Immature natural killer cell (primary cell): ENCODE measurements at regions not wholly inside any gene's neighbourhood (a gene's known extent, or its start where the extent isn't known, plus 50 kb on each side); places are given as distances from the start of the nearest gene placed in this dataset.

ENCODE experiments used
- DNase-seq, 3 donors: peaks; one replicate each; pipeline ENCODE4 v3.0.0; 2022; ENCODE audit warnings: mixed read lengths in 1 of 3
- H3K27ac Mint-ChIP-seq, 6 donors: one replicate each; pipeline ENCODE4 v1.8.0; 2020; ENCODE audit warnings: mixed read lengths in 6 of 6, mild to moderate bottlenecking in 5 of 6, inconsistent platforms in 4 of 6, moderate library complexity in 3 of 6
- H3K27me3 Mint-ChIP-seq, 3 donors: one replicate each; pipeline ENCODE4 v1.8.0; 2020 to 2021; ENCODE audit warnings: low read depth in 3 of 3, mild to moderate bottlenecking in 3 of 3, mixed read lengths in 3 of 3, moderate library complexity in 3 of 3, inconsistent platforms in 1 of 3
- H3K36me3 Mint-ChIP-seq, 3 donors: one replicate each; pipeline ENCODE4 v1.8.0; 2020; ENCODE audit warnings: mixed read lengths in 3 of 3, inconsistent platforms in 2 of 3, mild to moderate bottlenecking in 2 of 3
- H3K4me1 Mint-ChIP-seq, 2 donors: one replicate each; pipeline ENCODE4 v1.8.0; 2020; ENCODE audit warnings: inconsistent platforms in 2 of 2, mild to moderate bottlenecking in 2 of 2, mixed read lengths in 2 of 2, moderate library complexity in 1 of 2
- H3K4me3 Mint-ChIP-seq, 5 donors: one replicate each; pipeline ENCODE4 v1.8.0; 2020; ENCODE audit warnings: mild to moderate bottlenecking in 5 of 5, mixed read lengths in 5 of 5, inconsistent platforms in 3 of 5, moderate library complexity in 3 of 5
- H3K9me3 Mint-ChIP-seq, 6 donors: one replicate each; pipeline ENCODE4 v1.8.0; 2020; ENCODE audit warnings: mild to moderate bottlenecking in 6 of 6, mixed read lengths in 6 of 6, inconsistent platforms in 4 of 6, moderate library complexity in 3 of 6

- no peaks in the 10 kb centered on the region for H3K36me3 Mint-ChIP-seq
- no peak for DNase-seq
- peaks cover 0 to 5% (median 0%) of the 10 kb centered on the region in 6 donors for H3K9me3 Mint-ChIP-seq
- H3K4me3 Mint-ChIP-seq = no peak overlapping the region
- no peak overlapping the region for H3K27ac Mint-ChIP-seq
- no peaks in the 10 kb centered on the region for H3K4me1 Mint-ChIP-seq
- H3K27me3 Mint-ChIP-seq = peaks cover 2 to 7% (median 3%) of the 10 kb centered on the region in 3 donors
These were observed 53.1 kb upstream of the ATP5MC3 start for GRCh38 chr2:175234650-175235049.

- DNase-seq = no peak
These were observed 52.6 kb upstream of the ATP5MC3 start for GRCh38 chr2:175234153-175234552.

DNA sequence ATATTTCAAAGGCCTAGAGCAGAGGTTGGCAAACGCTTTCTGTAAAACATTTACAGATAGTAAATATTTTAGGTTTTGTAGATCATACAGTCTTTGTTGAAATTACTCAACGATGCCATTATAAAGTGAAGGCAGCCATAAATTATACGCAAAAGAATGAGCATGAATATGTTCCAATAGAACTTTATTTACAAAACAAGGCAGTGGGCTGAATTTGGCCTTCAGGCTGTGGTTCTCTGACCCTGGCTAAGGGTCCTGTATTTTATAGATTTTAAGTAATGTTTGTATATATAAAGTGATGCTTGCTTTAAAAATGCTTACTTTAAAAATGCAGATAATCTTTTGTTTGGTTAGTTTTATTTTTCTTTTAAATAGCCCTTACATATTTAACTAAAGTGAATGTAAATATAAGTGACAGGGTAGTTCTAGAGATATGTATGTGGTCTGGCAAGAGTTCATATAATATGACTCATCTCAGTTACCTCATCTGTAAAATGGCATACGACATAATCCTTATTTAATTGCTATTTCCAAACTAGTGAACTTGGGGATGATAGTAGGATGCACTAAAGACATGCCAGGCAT is 51.7 kb upstream of the ATP5MC3 start:
- no peak for DNase-seq
- H3K9me3 Mint-ChIP-seq = peaks cover 0 to 2% (median 0%) of the 10 kb centered on the region in 6 donors
- H3K4me1 Mint-ChIP-seq = no peaks in the 10 kb centered on the region
- H3K4me3 Mint-ChIP-seq = no peak overlapping the region
- peaks cover 2 to 4% (median 3%) of the 10 kb centered on the region in 3 donors for H3K27me3 Mint-ChIP-seq
- no peak overlapping the region for H3K27ac Mint-ChIP-seq
- H3K36me3 Mint-ChIP-seq = no peaks in the 10 kb centered on the region

More at GRCh38 chr2:175234153-175234552, 52.6 kb upstream of the ATP5MC3 start:
- Mint-ChIP-seq H3K27me3 (peaks cover 2 to 4% (median 3%) of the 10 kb centered on the region in 3 donors), H3K9me3 (peaks cover 0 to 5% (median 0%) of the 10 kb centered on the region in 6 donors), H3K36me3 (no peaks in the 10 kb centered on the region), H3K27ac (no peak overlapping the region), H3K4me3 (no peak overlapping the region), H3K4me1 (no peaks in the 10 kb centered on the region)
